MM.1S (cell line): ENCODE measurements at regions not wholly inside any gene's neighbourhood (a gene's known extent, or its start where the extent isn't known, plus 50 kb on each side); places are given as distances from the start of the nearest gene placed in this dataset.

Experiments
- EZH2 ChIP-seq: fragments of 300-600 bp; sonication (generic); optimal IDR thresholded peaks from 2 replicates; pipeline ENCODE3; 2017; ENCODE audit warnings: low read depth, mild to moderate bottlenecking, antibody characterized with exemption, low read length, mixed read lengths
- EZH2phosphoT487 ChIP-seq: fragments of 300-600 bp; sonication (generic); IDR thresholded peaks from 2 replicates; pipeline ENCODE4 v1.6.1; 2018; ENCODE audit warnings: antibody characterized with exemption, low read length

- TF ChIP-seq EZH2phosphoT487 (no peak), EZH2 (no peak)
Measured at GRCh38 chrX:111003118-111003517, 92.9 kb upstream of the PAK3 start.
